Non-pigmented ciliary epithelial cell (primary cell): ENCODE measurements at regions not wholly inside any gene's neighbourhood (a gene's known extent, or its start where the extent isn't known, plus 50 kb on each side); places are given as distances from the start of the nearest gene placed in this dataset.
"Not testable (repeated sequence)": the region's sequence is repeated elsewhere in the genome, so short reads cannot be mapped to it uniquely, and the experiment has no call there.

ENCODE experiments used
- DNase-seq: peaks from one replicate; pipeline ENCODE4 v3.0.0-alpha.2; 2010; ENCODE audit warnings: low read depth

DNA sequence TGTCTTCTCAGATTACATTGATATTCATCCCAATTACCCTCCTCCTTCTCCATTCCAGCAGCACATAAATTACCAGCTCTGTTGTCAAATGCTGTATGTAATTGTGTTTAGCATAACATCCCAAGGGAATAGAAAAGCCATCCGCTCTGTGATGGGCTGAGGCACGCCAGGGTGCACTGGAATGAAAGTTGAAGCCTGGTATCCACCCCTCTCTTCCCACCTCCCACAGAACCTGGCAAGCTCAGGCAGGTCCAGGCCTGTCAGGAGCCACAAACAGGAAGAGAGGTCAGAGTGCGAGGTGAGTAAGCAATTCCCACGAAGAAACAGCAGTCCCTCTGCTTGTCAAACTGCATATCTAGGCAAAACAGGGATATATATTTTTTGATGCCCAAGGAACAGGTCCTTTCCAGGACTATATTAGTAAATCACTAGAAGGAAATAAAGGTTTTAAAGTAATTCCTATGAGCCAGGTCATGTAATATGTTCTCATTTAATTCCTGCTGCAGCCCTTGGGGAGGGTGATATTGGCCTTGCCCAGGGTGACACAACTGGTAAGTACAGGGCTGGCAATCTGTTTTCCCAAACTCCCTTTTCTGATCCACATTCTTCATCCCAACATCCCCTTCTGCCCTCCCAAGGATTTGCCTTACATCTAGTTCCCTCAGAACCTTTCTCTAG lies 155.6 kb upstream of the GHITM start:
- DNase-seq = no peak

- DNase-seq = no peak
These were observed 155.1 kb upstream of the GHITM start for GRCh38 chr10:83984256-83984640.

GRCh38 chr10:83986800-83987199 lies 152.5 kb upstream of the GHITM start:
- no peak for DNase-seq

- no peak for DNase-seq
These were observed 152.1 kb upstream of the GHITM start for GRCh38 chr10:83987216-83987615.

DNA sequence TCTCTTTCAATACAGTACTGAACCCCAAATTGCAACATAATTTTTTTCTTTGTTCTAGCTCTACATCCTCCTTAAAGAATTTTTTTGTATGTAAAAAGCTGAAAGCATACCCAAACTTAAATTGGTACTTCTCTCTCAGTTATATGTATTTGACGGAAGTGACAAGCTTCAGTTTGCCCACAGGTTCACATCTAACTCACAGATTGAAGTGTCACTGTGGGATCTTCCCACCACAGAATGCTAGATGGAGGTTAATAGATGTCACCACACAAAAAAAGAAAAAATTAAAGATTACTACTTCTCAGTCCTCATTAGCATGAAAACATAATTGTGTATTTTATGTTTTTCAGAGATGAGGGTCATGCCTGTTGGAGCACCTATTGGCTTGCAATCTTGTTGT lies 150.9 kb upstream of the GHITM start:
- no peak for DNase-seq

- no peak for DNase-seq
These were observed 149.2 kb upstream of the GHITM start for GRCh38 chr10:83990126-83990525.

DNA sequence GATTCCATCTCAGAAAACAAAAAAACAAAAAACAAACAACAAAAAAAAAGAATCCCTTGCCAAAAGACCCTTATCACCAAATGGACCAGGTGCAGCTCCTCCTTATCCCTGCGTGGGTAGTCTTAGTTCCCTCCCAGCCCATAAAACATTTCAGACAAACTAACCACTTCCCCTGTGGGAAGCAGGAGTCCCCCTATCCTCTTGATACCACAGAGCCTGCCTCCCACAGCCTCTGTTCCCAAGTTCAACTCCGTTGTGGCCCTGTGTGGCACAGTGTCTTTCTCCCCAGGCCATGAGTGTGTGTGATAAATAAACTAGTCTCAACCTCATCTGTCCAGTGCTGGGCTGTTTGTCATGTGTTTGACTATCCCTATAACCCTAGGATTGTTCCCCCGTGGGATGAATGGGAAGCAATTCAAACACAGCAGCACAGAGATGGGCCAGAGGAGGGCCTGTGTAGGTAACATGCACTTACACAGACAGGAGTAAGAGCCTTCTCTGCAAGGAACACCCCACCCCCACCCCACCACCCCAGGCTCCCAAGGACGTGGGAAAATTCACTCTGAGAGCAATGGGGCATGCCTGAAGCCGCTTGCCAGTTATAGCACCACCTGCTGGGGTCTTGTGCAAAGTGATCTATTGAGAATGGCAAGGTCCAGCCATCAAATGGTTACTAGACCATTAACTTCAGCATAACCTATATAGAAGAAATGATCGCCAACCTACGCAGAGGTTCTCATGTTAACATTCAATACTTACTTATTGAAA lies 147.1 kb upstream of the GHITM start:
- DNase-seq = no peak

DNA sequence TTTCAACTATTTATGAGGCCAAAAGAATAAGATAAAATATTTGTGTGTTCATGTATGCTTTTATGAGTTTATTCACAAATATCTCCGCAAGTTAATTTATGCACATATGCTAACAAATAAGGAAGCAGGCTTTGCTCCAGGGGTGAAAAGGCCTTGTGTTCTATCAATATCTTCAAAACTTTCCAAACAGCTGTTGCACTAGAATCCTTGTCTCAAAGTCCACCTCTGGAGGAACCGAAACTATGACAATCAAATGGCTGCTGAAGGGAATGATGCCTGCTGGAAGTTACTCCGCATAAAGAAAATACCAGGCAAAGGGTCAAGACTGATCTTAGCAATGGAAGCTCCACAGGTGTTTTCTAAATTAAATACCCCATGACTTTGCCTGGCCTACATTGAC lies 145.0 kb upstream of the GHITM start:
- DNase-seq = no peak

- no peak for DNase-seq
These were observed 143.5 kb upstream of the GHITM start for GRCh38 chr10:83995738-83996331.

GRCh38 chr10:84004221-84004620 lies 135.1 kb upstream of the GHITM start:
- no peak for DNase-seq

- no peak for DNase-seq
These were observed 133.9 kb upstream of the GHITM start for GRCh38 chr10:84005403-84005802.

DNA sequence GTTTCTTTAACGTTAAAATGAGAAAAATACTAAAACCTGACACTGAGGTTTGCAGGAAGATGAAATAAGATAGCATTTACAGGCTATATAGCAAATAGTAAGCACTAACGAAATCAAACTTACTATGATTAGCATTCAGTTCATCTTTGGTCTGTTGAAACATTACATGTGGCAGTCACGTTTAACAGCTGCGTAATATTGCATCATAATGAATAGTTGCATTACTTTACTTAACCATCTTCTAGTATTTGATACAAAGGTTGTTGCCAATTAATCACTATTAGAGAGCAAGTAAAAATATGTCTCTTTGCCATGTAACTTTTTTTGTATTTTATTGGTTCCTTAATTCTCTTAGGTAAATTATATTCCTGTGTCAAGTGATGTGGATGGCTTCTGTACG lies 131.8 kb upstream of the GHITM start:
- no peak for DNase-seq

- no peak for DNase-seq
These were observed 130.4 kb upstream of the GHITM start for GRCh38 chr10:84008878-84009277.

GRCh38 chr10:84012431-84012830 lies 126.9 kb upstream of the GHITM start:
- DNase-seq = no peak

DNA sequence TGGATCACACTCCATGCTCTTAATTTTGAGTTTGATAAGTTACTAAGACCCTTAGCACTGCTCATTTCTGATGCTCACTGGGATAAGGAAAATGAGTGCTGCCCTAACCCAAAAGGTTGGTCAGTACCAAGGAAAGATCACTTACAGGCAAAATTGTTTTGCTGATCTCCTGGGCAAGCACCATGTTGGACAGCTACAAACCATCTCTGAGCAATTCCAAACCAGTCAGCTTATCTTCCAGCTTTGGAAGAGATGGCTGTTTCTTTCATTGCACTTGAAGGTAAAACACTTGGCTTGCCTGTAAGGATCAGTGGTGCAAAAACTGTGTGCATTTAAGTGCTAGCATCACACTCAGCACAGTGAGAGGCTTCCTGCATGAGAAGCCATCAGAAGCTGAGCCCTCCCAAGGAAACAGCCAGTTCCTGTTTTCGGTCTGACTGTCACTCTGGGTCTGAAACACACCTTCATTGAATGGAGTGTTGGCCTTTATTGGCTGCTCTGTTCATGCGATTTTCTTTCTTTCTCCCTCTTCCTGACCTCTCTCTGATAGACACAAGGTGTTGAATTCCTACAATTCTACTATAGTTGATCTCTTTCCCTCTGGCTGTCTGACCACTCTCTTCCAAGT lies 126.4 kb upstream of the GHITM start:
- no peak for DNase-seq

DNA sequence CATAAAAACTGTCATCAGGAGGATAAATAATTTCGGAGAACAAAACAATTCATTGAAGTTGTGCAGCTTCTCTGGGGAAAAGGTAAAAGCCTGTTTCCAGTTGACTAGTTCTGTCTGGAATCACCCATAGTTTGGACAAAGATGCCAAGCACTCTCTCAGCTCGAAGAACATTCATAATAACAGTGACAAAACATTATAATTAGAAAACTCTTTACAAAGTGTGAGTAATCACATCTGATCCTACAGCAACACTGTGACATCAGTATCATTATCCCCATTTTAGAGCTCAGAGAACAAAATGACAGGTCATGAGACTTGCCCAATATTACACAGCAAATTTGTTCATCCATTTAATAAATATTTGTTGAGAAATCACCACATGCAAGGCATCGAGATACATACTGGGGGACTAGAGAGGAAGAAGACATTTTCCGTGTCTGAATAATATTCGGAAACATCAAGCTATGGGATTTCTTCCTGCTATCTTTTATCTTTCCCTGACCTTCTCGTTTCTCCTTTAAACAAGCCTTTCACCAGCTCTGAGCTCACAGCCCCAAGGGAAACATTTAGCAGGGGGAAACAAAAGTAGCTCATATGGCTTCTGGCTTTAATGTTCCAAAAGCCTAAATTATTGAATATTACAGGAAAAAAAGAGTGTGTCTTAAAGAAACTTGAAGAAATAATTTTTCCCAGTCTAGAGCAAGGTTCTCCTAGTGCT lies 123.3 kb upstream of the GHITM start:
- no peak for DNase-seq

DNA sequence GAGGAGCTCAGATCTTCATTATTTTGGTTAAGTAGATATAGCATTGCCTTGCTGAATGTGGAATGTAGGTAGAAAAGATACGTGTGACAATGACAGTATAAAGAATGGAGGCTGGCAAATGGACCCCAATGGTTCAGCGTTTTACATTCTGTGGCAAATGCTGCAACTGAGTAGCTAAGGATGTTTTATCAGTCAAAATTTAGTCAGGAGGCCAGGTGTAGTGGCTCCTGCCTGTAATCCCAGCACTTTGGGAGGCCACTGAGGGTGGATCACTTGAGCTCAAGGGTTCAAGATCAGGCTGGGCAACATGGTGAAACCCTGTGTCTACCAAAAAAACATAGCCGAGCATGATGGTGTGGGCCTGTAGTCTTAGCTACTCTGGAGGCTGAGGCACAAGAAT lies 120.5 kb upstream of the GHITM start:
- DNase-seq = no peak

- DNase-seq = not testable (repeated sequence)
These were observed 119.4 kb upstream of the GHITM start for GRCh38 chr10:84019854-84020458.

DNA sequence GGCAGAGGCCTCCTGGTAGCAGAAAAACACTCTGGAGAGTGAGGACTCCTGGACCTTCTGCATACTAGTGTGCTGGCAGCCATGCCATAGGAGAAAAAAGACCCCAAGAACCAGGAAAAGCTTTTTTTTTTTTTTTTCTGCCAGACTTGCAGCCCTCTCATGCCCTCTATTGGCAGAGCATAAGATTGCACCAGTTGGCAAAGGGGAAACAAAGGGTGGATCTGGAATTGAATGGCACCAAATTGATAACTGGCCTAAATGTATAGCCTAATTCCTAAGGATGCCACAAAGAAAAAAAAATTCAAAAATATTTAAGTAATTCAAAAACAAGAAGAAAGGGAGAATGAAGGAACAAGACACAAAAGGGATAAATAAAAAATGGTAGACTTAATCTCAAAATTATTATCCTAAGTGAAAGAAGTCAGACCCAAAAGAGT lies 112.5 kb upstream of the GHITM start:
- no peak for DNase-seq

- no peak for DNase-seq
These were observed 109.5 kb upstream of the GHITM start for GRCh38 chr10:84029840-84030239.

GRCh38 chr10:84038035-84038434 lies 101.3 kb upstream of the GHITM start:
- DNase-seq = no peak

- no peak for DNase-seq
These were observed 99.4 kb upstream of the GHITM start for GRCh38 chr10:84039957-84040356.
